GM19025 (cell line): ENCODE measurements at regions not wholly inside any gene's neighbourhood (a gene's known extent, or its start where the extent isn't known, plus 50 kb on each side); places are given as distances from the start of the nearest gene placed in this dataset.

Experiments
- ATAC-seq: cut with Tn5 transposase; IDR thresholded peaks from one replicate; pipeline ENCODE4 v1.9.1; 2021; ENCODE audit warnings: mild to moderate bottlenecking, low read depth, moderate library complexity; ENCODE audit not compliant: unreplicated experiment

GRCh38 chr5:142386137-142387023 is 61.6 kb upstream of the SPRY4 start:
- no peak for ATAC-seq

- ATAC-seq, result no peak
Measured at GRCh38 chr5:142385194-142385593, 60.4 kb upstream of the SPRY4 start.

GRCh38 chr5:142384014-142384413 is 59.2 kb upstream of the SPRY4 start:
- no peak for ATAC-seq

- ATAC-seq, result no peak
Measured at GRCh38 chr5:142382186-142382585, 57.4 kb upstream of the SPRY4 start.

GRCh38 chr5:142378737-142379634 is 54.2 kb upstream of the SPRY4 start:
- no peak for ATAC-seq

GRCh38 chr5:142375944-142376411 is 51.2 kb upstream of the SPRY4 start:
- no peak for ATAC-seq
